ENCODE measurements at regions not wholly inside any gene's neighbourhood (a gene's known extent, or its start where the extent isn't known, plus 50 kb on each side); places are given as distances from the start of the nearest gene placed in this dataset.

DNA sequence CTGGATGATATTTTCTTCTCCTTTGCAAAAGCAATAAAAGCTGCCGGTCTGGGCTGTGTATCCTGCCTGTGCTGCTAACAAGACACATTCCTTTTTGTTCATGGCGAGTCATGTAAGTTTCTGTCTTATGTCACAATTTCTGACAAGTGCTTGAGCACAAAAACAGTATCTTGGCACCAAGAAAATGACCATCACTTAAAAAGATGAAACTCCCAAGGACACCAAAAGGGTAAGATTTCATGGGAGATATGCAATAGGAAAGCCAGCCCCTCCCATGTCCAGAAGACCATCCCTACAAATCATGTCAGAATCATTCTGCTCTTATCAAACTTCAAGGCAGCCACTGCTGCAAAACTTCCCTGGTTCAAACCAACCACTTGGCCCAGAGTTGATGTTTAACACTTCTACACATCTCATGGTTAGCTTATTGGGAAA is 375.4 kb upstream of the ZNF507 start:
- no peak for TF ChIP-seq CTCF (IDR thresholded peaks at IDR 0.05)
- no peak for TF ChIP-seq FOXM1 (IDR thresholded peaks at IDR 0.05; ENCODE audit: low read depth)
- TF ChIP-seq RAD21 (IDR thresholded peaks at IDR 0.05; ENCODE audit: low read length) = no peak
- TF ChIP-seq USF1 (IDR thresholded peaks at IDR 0.05; ENCODE audit: borderline replicate concordance, low read depth) = no peak
- no peak for TF ChIP-seq TCF12 (IDR thresholded peaks at IDR 0.05)
- TF ChIP-seq EP300 (IDR thresholded peaks at IDR 0.05; ENCODE audit: borderline replicate concordance in 1 of 2, low read depth in 1 of 2, low read length in 1 of 2) = no peak
- TF ChIP-seq JUND (IDR thresholded peaks at IDR 0.05) = no peak
- TF ChIP-seq GABPA (IDR thresholded peaks at IDR 0.05; ENCODE audit: low read depth) = no peak
- TF ChIP-seq, protein P1, sequence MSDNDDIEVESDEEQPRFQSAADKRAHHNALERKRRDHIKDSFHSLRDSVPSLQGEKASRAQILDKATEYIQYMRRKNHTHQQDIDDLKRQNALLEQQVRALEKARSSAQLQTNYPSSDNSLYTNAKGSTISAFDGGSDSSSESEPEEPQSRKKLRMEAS (IDR thresholded peaks at IDR 0.05; ENCODE audit: low read depth) = no peak
- no peak for TF ChIP-seq POLR2AphosphoS5 (IDR thresholded peaks at IDR 0.05; ENCODE audit: low read depth, low read length)

All from SK-N-SH (cell line).